SK-N-MC (cell line): ENCODE measurements at regions not wholly inside any gene's neighbourhood (a gene's known extent, or its start where the extent isn't known, plus 50 kb on each side); places are given as distances from the start of the nearest gene placed in this dataset.

ENCODE experiments used
- EZH2 ChIP-seq: fragments of 200-600 bp; sonication (generic); IDR thresholded peaks from one replicate; pipeline ENCODE4 v1.6.1; 2017; ENCODE audit warnings: antibody characterized with exemption
- POLR2AphosphoS5 ChIP-seq: IDR thresholded peaks from 2 replicates; pipeline ENCODE4 v1.6.1; 2012; ENCODE audit warnings: mild to moderate bottlenecking, low read depth, low read length, borderline replicate concordance

GRCh38 chr2:12075603-12076002, 329.2 kb downstream of the LPIN1 start:
- TF ChIP-seq EZH2 (no peak), POLR2AphosphoS5 (no peak)
